Natural killer cell (primary cell): ENCODE measurements at regions not wholly inside any gene's neighbourhood (a gene's known extent, or its start where the extent isn't known, plus 50 kb on each side); places are given as distances from the start of the nearest gene placed in this dataset.

Source experiments
- ATAC-seq, 3 donors: fragments of 150-1000 bp in 2 of 3; fragments of 200-7000 bp in 1 of 3; cut with Tn5 transposase; 1 replicate in 1 of 3; 2 replicates in 2 of 3; pipeline ENCODE4 v1.10.0; 2021; ENCODE audit warnings: mild to moderate bottlenecking in 2 of 3, moderate library complexity in 2 of 3
- DNase-seq, 2 donors: peaks; one replicate each; pipeline versions ENCODE4 v3.0.0 to v3.0.0-alpha.2; 2013 to 2021; ENCODE audit warnings: mixed read lengths in 1 of 2
- H3K27ac ChIP-seq: one replicate; pipeline ENCODE4 v1.5.1; 2013; ENCODE audit warnings: mild to moderate bottlenecking, low read length
- H3K27me3 ChIP-seq: one replicate; pipeline ENCODE4 v1.6.1; 2013; ENCODE audit warnings: low read length; ENCODE audit not compliant: control insufficient read depth, insufficient read depth
- H3K36me3 ChIP-seq: one replicate; pipeline ENCODE4 v1.6.1; 2013; ENCODE audit warnings: low read length; ENCODE audit not compliant: control insufficient read depth, insufficient read depth
- H3K4me1 ChIP-seq: one replicate; pipeline ENCODE4 v1.6.1; 2013; ENCODE audit warnings: low read length; ENCODE audit not compliant: control insufficient read depth, insufficient read depth
- H3K4me3 ChIP-seq: one replicate; pipeline ENCODE4 v1.5.1; 2013; ENCODE audit warnings: low read length
- H3K9me3 ChIP-seq: one replicate; pipeline ENCODE4 v1.6.1; 2013; ENCODE audit warnings: low read length; ENCODE audit not compliant: control insufficient read depth, insufficient read depth
- H3K27ac Mint-ChIP-seq, 2 donors: one replicate each; pipeline ENCODE4 v1.8.0; 2022; ENCODE audit warnings: mild to moderate bottlenecking in 2 of 2, mixed read lengths in 2 of 2, moderate library complexity in 1 of 2
- H3K27me3 Mint-ChIP-seq, 2 donors: one replicate each; pipeline ENCODE4 v1.8.0; 2022; ENCODE audit warnings: low read depth in 2 of 2, mixed read lengths in 2 of 2
- H3K36me3 Mint-ChIP-seq: one replicate; pipeline ENCODE4 v1.8.0; 2022; ENCODE audit warnings: mixed read lengths
- H3K4me1 Mint-ChIP-seq, 2 donors: one replicate each; pipeline ENCODE4 v1.8.0; 2022; ENCODE audit warnings: mixed read lengths in 2 of 2
- H3K4me3 Mint-ChIP-seq: one replicate; pipeline ENCODE4 v1.8.0; 2022; ENCODE audit warnings: mild to moderate bottlenecking, moderate library complexity, mixed read lengths
- H3K9me3 Mint-ChIP-seq, 2 donors: one replicate each; pipeline ENCODE4 v1.8.0; 2022; ENCODE audit warnings: mixed read lengths in 2 of 2
- WGBS: methylation state at CpG from one replicate; pipeline ENCODE4 v1.1.7; 2013; ENCODE audit warnings: missing lambda C conversion rate; ENCODE audit not compliant: insufficient coverage; 5-methylcytosine and 5-hydroxymethylcytosine counted together
- intact Hi-C: fragments of 100-400 bp; cut with micrococcal nuclease; formaldehyde crosslinking; loops from one replicate; pipeline ENCODE4 v1.14.2; 2022
- TF ChIP-seq, protein P1 (sequence below): fragments of 200-600 bp; IDR thresholded peaks from one replicate; pipeline ENCODE4 v1.8.0; 2022; ENCODE audit warnings: antibody characterized with exemption

DNA sequence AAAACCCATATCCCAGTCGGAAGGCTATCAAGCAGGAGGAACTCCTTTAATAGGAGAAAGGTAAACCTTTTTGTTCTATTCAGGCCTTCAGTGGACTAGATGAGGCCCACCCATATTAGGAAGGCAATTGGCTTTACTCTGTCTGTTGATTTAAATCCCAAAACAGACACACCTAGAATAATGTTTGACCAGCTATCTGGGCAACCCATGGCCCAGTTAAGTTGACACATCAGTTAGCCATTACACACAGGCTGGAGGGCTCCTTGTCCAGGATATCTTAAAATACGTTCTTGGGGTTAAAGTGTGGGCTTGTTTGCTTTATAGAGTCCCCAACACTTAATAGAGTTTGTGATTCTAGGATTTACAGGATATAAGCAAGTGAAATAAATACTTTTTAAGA lies 339.0 kb upstream of the PRKCQ start:
- no peaks in the 10 kb centered on the region for H3K9me3 ChIP-seq
- intact Hi-C loops = loop anchor here (2.0 kb wide), 1 partner anchor 490 kb away; no protein-coding TSS in a partner anchor
- ATAC-seq (no peak), DNase-seq (no peak)
- H3K4me3 ChIP-seq = no peak overlapping the region
- 90% methylated on average over 1 of the region's 2 CpGs for WGBS
- H3K27ac ChIP-seq = no peak overlapping the region
- Mint-ChIP-seq H3K27ac (peak overlapping the region in 1 of 2 donors; percentile 23), H3K9me3 (no peaks in the 10 kb centered on the region), H3K4me3 (no peak overlapping the region), H3K27me3 (no peaks in the 10 kb centered on the region), H3K36me3 (no peaks in the 10 kb centered on the region), H3K4me1 (peaks cover 19 to 22% of the 10 kb centered on the region in 2 donors)
- peaks cover 13% of the 10 kb centered on the region for H3K4me1 ChIP-seq
- TF ChIP-seq, protein P1, sequence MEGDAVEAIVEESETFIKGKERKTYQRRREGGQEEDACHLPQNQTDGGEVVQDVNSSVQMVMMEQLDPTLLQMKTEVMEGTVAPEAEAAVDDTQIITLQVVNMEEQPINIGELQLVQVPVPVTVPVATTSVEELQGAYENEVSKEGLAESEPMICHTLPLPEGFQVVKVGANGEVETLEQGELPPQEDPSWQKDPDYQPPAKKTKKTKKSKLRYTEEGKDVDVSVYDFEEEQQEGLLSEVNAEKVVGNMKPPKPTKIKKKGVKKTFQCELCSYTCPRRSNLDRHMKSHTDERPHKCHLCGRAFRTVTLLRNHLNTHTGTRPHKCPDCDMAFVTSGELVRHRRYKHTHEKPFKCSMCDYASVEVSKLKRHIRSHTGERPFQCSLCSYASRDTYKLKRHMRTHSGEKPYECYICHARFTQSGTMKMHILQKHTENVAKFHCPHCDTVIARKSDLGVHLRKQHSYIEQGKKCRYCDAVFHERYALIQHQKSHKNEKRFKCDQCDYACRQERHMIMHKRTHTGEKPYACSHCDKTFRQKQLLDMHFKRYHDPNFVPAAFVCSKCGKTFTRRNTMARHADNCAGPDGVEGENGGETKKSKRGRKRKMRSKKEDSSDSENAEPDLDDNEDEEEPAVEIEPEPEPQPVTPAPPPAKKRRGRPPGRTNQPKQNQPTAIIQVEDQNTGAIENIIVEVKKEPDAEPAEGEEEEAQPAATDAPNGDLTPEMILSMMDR = no peak
- H3K36me3 ChIP-seq = no peaks in the 10 kb centered on the region
- H3K27me3 ChIP-seq = no peaks in the 10 kb centered on the region

DNA sequence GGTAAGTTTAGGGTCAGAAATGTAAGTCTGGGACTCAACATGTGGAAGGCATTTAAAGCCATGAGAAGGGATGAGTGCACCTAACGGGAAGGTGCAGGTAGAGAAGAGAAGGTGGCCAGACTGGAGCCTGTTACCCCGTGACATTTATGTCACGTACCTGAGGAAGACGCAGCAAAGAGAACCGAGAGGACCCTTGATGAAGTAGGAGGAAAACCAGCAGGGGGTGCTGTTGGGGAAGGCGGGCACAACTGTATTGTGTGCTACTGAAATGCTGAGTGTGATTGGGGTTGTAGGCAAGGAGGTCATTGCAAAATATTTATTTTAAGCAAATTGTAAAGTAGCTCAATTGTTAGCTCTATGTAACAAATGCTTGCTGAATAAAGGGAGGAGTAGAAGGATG lies 338.2 kb upstream of the PRKCQ start:
- Mint-ChIP-seq H3K4me3 (no peak overlapping the region), H3K4me1 (peaks cover 18 to 22% of the 10 kb centered on the region in 2 donors), H3K9me3 (no peaks in the 10 kb centered on the region), H3K27ac (peak overlapping the region in 1 of 2 donors; percentile 23), H3K36me3 (no peaks in the 10 kb centered on the region), H3K27me3 (no peaks in the 10 kb centered on the region)
- peak; percentile 65 to 83 for DNase-seq
- 53% methylated on average over 6 of the region's 6 CpGs for WGBS
- Histone ChIP-seq H3K4me1 (peaks cover 13% of the 10 kb centered on the region), H3K27me3 (no peaks in the 10 kb centered on the region), H3K9me3 (no peaks in the 10 kb centered on the region), H3K36me3 (no peaks in the 10 kb centered on the region), H3K27ac (no peak overlapping the region), H3K4me3 (no peak overlapping the region)
- TF ChIP-seq, protein P1 = peak; percentile 76
- peak; percentile 43 to 55 (median 47) for ATAC-seq
- intact Hi-C loops = loop anchor here (2.0 kb wide), 1 partner anchor 490 kb away; no protein-coding TSS in a partner anchor

DNA sequence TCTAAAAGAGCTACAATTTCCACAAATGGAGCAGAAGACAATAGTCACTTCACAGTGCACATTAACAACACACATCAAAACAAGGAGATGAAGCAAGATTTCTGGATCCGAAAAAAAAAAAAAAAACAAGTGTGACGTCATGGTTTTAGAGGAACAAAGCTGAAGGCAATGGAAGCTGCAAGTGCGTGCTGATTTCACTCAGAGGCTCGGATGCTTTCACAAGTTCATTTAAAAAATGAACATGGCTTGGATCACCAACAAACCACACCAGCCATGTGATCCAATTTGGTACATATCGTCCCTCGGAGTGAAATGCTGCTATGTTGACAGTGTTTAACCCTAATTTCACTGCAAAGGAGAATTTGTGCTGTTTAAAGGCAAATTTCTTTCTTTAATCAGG lies 337.0 kb upstream of the PRKCQ start:
- no peak for DNase-seq
- Mint-ChIP-seq H3K4me3 (no peak overlapping the region), H3K9me3 (no peaks in the 10 kb centered on the region), H3K27ac (no peak overlapping the region), H3K4me1 (peaks cover 18 to 22% of the 10 kb centered on the region in 2 donors), H3K36me3 (no peaks in the 10 kb centered on the region), H3K27me3 (no peaks in the 10 kb centered on the region)
- peaks cover 13% of the 10 kb centered on the region for H3K4me1 ChIP-seq
- H3K27ac ChIP-seq = no peak overlapping the region
- intact Hi-C loops = no loop called here
- 71% methylated on average over 6 of the region's 6 CpGs for WGBS
- H3K4me3 ChIP-seq = no peak overlapping the region
- ATAC-seq = no peak
- no peaks in the 10 kb centered on the region for H3K9me3 ChIP-seq
- TF ChIP-seq, protein P1 = no peak
- H3K36me3 ChIP-seq = no peaks in the 10 kb centered on the region
- no peaks in the 10 kb centered on the region for H3K27me3 ChIP-seq

DNA sequence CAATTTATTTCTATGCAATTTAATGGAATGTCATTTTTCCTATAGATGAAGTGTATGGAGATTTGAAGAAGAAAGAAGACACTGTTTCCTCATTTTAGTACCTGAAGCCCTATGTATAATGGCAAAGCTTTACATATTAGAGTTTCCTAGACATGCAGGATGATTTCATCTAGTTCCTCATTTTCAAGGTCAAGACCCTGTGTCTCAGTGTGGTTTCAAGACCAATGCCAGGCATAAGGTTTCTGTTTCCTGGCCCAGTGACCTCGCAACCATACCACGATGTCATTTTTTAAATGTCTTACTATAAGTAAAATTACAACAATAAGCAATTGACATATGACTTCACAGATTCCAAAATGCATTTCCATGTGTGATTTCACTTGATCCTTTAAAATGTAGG lies 336.5 kb upstream of the PRKCQ start:
- no peaks in the 10 kb centered on the region for H3K9me3 Mint-ChIP-seq
- DNase-seq (no peak), ATAC-seq (no peak)
- H3K4me3 Mint-ChIP-seq = no peak overlapping the region
- no peak overlapping the region for H3K27ac ChIP-seq
- peaks cover 13% of the 10 kb centered on the region for H3K4me1 ChIP-seq
- H3K4me1 Mint-ChIP-seq = peaks cover 18 to 22% of the 10 kb centered on the region in 2 donors
- no peaks in the 10 kb centered on the region for H3K27me3 ChIP-seq
- H3K4me3 ChIP-seq = no peak overlapping the region
- no peak overlapping the region for H3K27ac Mint-ChIP-seq
- TF ChIP-seq, protein P1 = no peak
- H3K36me3 Mint-ChIP-seq = no peaks in the 10 kb centered on the region
- no peaks in the 10 kb centered on the region for H3K36me3 ChIP-seq
- intact Hi-C loops = no loop called here
- no peaks in the 10 kb centered on the region for H3K9me3 ChIP-seq
- no peaks in the 10 kb centered on the region for H3K27me3 Mint-ChIP-seq
- WGBS = no CpG with 5 or more reads among the region's 2 CpGs
